Peyer's patch (tissue), 4 donors: ENCODE measurements at regions not wholly inside any gene's neighbourhood (a gene's known extent, or its start where the extent isn't known, plus 50 kb on each side); places are given as distances from the start of the nearest gene placed in this dataset.

ENCODE experiments used
- CTCF ChIP-seq, 6 experiments: fragments of 450-650 bp in 4 of 6; fragments of 200-600 bp in 2 of 6; sonication (generic) in 1 of 6; IDR thresholded peaks; one replicate each; pipeline ENCODE4 v1.5.1; 2017 to 2019; ENCODE audit warnings: antibody characterized with exemption in 6 of 6, mild to moderate bottlenecking in 3 of 6, moderate library complexity in 1 of 6
- POLR2A ChIP-seq, 2 donors: fragments of 450-650 bp; IDR thresholded peaks; one replicate each; pipeline ENCODE4 v1.5.1; 2017; ENCODE audit warnings: antibody characterized with exemption in 2 of 2, mild to moderate bottlenecking in 2 of 2, moderate library complexity in 2 of 2

GRCh38 chrX:147468600-147468999, 443.1 kb upstream of the FMR1 start:
- TF ChIP-seq CTCF (IDR thresholded peaks at IDR 0.05) (no peak), POLR2A (IDR thresholded peaks at IDR 0.05) (no peak)
